A549 (cell line): ENCODE measurements at regions not wholly inside any gene's neighbourhood (a gene's known extent, or its start where the extent isn't known, plus 50 kb on each side); places are given as distances from the start of the nearest gene placed in this dataset.

ENCODE experiments used
- BHLHE40 ChIP-seq: IDR thresholded peaks from 2 replicates; pipeline ENCODE4 v1.6.1; 2012; ENCODE audit warnings: low read depth, low read length, inconsistent platforms
- JUN ChIP-seq, 2 experiments: fragments of >200 bp; sonication (Bioruptor Twin); formaldehyde crosslinking; IDR thresholded peaks; 2 replicates in 1 of 2; 3 replicates in 1 of 2; pipeline ENCODE4 v1.6.1; 2016 to 2017
- POLR2A ChIP-seq: IDR thresholded peaks from 2 replicates; pipeline ENCODE4 v1.6.1; 2012; ENCODE audit warnings: mild to moderate bottlenecking, low read length
- RNF2 ChIP-seq: fragments of 200-600 bp; sonication (generic); IDR thresholded peaks from 2 replicates; pipeline ENCODE4 v1.6.1; 2016; ENCODE audit warnings: low read depth, mild to moderate bottlenecking, antibody characterized with exemption, moderate library complexity, borderline replicate concordance
- TF ChIP-seq, protein P1 (sequence below): fragments of >200 bp; sonication (Bioruptor Twin); formaldehyde crosslinking; IDR thresholded peaks from 3 replicates; pipeline ENCODE4 v1.5.1; 2016
- TF ChIP-seq, protein P2 (sequence below): fragments of >200 bp; sonication (Bioruptor Twin); formaldehyde crosslinking; IDR thresholded peaks from 3 replicates; pipeline ENCODE4 v1.6.1; 2016

DNA sequence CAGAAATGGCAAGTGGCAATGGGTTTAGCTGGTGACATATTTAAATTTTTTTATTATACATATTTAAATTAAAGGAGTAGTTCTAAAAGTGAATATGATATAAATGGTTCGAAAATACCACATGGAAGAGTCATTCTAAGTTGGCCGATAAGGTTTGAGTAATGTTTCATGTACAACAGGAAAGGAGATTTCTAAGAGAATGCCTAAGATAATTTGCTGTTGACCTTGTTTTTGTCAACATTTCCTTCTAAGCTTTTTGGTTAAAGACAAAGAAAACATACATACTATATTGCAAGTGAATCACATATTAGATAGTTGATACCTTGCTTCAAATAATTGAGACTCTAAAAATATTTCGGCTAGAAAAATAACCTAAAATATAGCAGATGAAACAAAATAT lies 526.6 kb upstream of the SLIT2 start:
- TF ChIP-seq RNF2, result no peak
- TF ChIP-seq, protein P1, sequence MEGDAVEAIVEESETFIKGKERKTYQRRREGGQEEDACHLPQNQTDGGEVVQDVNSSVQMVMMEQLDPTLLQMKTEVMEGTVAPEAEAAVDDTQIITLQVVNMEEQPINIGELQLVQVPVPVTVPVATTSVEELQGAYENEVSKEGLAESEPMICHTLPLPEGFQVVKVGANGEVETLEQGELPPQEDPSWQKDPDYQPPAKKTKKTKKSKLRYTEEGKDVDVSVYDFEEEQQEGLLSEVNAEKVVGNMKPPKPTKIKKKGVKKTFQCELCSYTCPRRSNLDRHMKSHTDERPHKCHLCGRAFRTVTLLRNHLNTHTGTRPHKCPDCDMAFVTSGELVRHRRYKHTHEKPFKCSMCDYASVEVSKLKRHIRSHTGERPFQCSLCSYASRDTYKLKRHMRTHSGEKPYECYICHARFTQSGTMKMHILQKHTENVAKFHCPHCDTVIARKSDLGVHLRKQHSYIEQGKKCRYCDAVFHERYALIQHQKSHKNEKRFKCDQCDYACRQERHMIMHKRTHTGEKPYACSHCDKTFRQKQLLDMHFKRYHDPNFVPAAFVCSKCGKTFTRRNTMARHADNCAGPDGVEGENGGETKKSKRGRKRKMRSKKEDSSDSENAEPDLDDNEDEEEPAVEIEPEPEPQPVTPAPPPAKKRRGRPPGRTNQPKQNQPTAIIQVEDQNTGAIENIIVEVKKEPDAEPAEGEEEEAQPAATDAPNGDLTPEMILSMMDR, result no peak
- TF ChIP-seq BHLHE40, result no peak
- TF ChIP-seq, protein P2, sequence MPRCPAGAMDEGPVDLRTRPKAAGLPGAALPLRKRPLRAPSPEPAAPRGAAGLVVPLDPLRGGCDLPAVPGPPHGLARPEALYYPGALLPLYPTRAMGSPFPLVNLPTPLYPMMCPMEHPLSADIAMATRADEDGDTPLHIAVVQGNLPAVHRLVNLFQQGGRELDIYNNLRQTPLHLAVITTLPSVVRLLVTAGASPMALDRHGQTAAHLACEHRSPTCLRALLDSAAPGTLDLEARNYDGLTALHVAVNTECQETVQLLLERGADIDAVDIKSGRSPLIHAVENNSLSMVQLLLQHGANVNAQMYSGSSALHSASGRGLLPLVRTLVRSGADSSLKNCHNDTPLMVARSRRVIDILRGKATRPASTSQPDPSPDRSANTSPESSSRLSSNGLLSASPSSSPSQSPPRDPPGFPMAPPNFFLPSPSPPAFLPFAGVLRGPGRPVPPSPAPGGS, result no peak
- TF ChIP-seq JUN (IDR thresholded peaks at IDR 0.05), result no peak
- TF ChIP-seq POLR2A, result no peak
